ENCODE measurements at regions not wholly inside any gene's neighbourhood (a gene's known extent, or its start where the extent isn't known, plus 50 kb on each side); places are given as distances from the start of the nearest gene placed in this dataset.

DNA sequence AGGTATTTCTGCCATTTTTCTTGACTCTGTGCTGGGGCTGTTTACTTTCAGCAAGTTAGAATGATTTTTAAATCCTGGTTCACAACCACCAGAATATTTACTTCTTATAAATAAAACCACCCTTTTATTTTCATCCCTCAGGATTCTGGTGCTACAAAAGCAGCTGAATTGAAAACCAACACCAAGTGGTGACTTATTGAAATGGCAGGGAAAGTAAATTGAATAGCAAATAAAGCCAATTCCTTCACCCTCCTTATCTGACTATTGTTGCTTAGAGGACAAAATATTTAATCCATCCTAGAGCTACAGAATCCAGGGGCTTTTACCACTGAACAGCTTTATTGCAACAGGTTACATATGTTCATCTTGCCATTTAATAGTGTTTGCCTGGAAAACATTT, 828.6 kb upstream of the GHITM start:
- DNase-seq, result no peak
- intact Hi-C loops (cut with DNase I), result no loop called here
- no peaks in the 10 kb centered on the region for H3K27me3 ChIP-seq
- TF ChIP-seq, protein P1, sequence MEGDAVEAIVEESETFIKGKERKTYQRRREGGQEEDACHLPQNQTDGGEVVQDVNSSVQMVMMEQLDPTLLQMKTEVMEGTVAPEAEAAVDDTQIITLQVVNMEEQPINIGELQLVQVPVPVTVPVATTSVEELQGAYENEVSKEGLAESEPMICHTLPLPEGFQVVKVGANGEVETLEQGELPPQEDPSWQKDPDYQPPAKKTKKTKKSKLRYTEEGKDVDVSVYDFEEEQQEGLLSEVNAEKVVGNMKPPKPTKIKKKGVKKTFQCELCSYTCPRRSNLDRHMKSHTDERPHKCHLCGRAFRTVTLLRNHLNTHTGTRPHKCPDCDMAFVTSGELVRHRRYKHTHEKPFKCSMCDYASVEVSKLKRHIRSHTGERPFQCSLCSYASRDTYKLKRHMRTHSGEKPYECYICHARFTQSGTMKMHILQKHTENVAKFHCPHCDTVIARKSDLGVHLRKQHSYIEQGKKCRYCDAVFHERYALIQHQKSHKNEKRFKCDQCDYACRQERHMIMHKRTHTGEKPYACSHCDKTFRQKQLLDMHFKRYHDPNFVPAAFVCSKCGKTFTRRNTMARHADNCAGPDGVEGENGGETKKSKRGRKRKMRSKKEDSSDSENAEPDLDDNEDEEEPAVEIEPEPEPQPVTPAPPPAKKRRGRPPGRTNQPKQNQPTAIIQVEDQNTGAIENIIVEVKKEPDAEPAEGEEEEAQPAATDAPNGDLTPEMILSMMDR (IDR thresholded peaks at IDR 0.05), result no peak
- TF ChIP-seq EP300 (IDR thresholded peaks at IDR 0.05) (no peak), POLR2A (IDR thresholded peaks at IDR 0.05) (no peak)
- no peaks in the 10 kb centered on the region for H3K9me3 ChIP-seq
- no peak overlapping the region for H3K27ac ChIP-seq
- no peak overlapping the region for H3K4me3 ChIP-seq
- H3K36me3 ChIP-seq, result no peaks in the 10 kb centered on the region
- H3K4me1 ChIP-seq (ENCODE audit: insufficient read depth), result peaks cover 6% of the 10 kb centered on the region

DNA sequence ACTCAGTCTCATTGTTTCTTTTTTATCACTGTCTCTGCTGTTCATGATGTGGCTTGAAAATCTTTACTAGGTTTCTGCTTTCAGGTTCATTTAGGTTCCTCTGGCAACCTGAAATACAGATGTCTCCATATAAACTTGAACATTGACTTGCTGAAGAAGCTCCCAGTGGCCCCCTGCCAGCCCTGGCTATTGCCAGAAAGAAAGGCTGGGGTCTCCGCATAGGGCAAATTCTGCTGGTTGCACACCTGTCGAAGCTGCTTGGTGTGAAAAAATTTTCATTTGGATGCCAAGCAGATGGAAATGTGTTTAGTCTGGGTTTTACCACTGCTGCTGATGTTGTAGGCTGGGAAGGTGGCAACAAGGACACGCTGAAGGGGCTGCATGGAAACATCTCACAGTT, 826.7 kb upstream of the GHITM start:
- no peak overlapping the region for H3K27ac ChIP-seq
- H3K4me1 ChIP-seq (ENCODE audit: insufficient read depth), result peaks cover 6% of the 10 kb centered on the region
- WGBS, 3 donors, result 71 to 83% (median 73%) methylated on average over 3 of the region's 3 CpGs
- H3K4me3 ChIP-seq, result no peak overlapping the region
- no peak for DNase-seq
- no peaks in the 10 kb centered on the region for H3K9me3 ChIP-seq
- no peaks in the 10 kb centered on the region for H3K36me3 ChIP-seq
- intact Hi-C loops (cut with DNase I), result no loop called here
- no peaks in the 10 kb centered on the region for H3K27me3 ChIP-seq
- TF ChIP-seq EP300 (IDR thresholded peaks at IDR 0.05) (no peak), POLR2A (IDR thresholded peaks at IDR 0.05) (no peak)
- TF ChIP-seq, protein P1 (IDR thresholded peaks at IDR 0.05), result no peak

DNA sequence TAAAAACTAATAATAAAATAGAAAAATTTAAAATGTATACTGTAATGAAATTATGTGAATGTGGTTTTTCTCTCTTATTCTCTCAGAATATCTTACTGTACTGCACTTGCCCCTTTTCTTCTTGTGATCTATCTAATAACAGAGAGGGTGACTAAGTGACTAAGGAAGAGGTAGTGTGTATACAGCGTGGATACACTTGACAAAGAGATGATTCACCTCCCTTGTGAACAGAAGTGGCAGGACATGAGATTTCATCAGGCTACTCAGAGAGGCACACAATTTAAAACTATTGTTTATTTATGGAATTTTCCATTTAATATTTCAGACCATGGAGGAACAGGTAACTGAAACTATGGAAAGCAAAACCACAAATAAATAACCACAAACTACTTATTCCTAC, 806.6 kb upstream of the GHITM start:
- H3K4me3 ChIP-seq, result no peak overlapping the region
- H3K4me1 ChIP-seq (ENCODE audit: insufficient read depth), result no peaks in the 10 kb centered on the region
- no peaks in the 10 kb centered on the region for H3K36me3 ChIP-seq
- H3K27ac ChIP-seq, result no peak overlapping the region
- TF ChIP-seq EP300 (IDR thresholded peaks at IDR 0.05) (no peak), POLR2A (IDR thresholded peaks at IDR 0.05) (no peak)
- TF ChIP-seq, protein P1 (IDR thresholded peaks at IDR 0.05), result no peak
- no peaks in the 10 kb centered on the region for H3K9me3 ChIP-seq
- 88 to 94% (median 89%) methylated on average over 1 of the region's 1 CpG for WGBS, 3 donors
- intact Hi-C loops (cut with DNase I), result no loop called here
- DNase-seq, result no peak
- no peaks in the 10 kb centered on the region for H3K27me3 ChIP-seq

DNA sequence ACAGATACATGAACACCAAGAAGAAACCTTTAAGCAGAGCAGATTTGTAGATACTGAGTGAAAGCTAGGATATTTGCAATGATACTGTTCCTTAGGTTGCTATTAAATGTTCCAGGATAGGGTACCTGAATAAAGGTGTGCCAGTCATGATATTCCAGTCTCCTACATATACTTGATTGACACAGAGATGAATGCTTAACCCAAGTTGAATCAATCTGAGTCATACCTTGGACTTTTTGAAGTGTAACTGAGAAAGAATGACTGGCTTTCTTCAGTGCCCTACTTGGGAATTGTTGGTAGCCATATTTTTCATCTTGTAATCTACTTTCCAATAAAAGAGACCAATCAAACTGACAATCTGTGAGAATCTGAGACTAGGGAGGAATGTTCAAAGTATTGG, 805.7 kb upstream of the GHITM start:
- no peaks in the 10 kb centered on the region for H3K9me3 ChIP-seq
- no peak for DNase-seq
- H3K36me3 ChIP-seq, result no peaks in the 10 kb centered on the region
- no peak overlapping the region for H3K4me3 ChIP-seq
- TF ChIP-seq EP300 (IDR thresholded peaks at IDR 0.05) (no peak), POLR2A (IDR thresholded peaks at IDR 0.05) (no peak)
- TF ChIP-seq, protein P1 (IDR thresholded peaks at IDR 0.05), result no peak
- no peaks in the 10 kb centered on the region for H3K27me3 ChIP-seq
- intact Hi-C loops (cut with DNase I), result no loop called here
- H3K27ac ChIP-seq, result no peak overlapping the region
- H3K4me1 ChIP-seq (ENCODE audit: insufficient read depth), result no peaks in the 10 kb centered on the region

DNA sequence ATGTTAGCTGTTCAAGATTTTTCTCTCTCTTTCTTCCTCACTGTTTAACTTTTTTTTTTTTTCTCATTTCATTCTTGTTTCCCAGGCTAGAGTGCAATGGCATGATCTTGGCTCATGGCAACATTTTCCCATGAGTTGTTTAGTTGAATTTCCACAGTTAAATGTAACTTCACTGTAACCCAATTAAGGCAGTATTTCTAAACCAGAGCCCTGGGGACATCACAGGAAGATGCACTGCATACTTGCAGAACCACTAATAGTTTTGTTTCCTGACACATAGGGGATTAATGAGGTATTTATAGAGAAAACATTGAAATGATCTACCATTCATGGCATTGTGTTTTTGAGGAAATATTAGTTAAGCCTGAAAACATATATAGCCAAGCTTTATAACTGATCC, 795.6 kb upstream of the GHITM start:
- intact Hi-C loops (cut with DNase I), result no loop called here
- no peak for DNase-seq
- Histone ChIP-seq H3K36me3 (no peaks in the 10 kb centered on the region), H3K27ac (no peak overlapping the region), H3K4me3 (no peak overlapping the region), H3K4me1 (ENCODE audit: insufficient read depth) (no peaks in the 10 kb centered on the region), H3K27me3 (no peaks in the 10 kb centered on the region), H3K9me3 (peaks cover 0 to 3% of the 10 kb centered on the region in 2 donors)
- TF ChIP-seq POLR2A (IDR thresholded peaks at IDR 0.05) (no peak), EP300 (IDR thresholded peaks at IDR 0.05) (no peak)
- TF ChIP-seq, protein P1 (IDR thresholded peaks at IDR 0.05), result no peak
